ENCODE measurements at regions not wholly inside any gene's neighbourhood (a gene's known extent, or its start where the extent isn't known, plus 50 kb on each side); places are given as distances from the start of the nearest gene placed in this dataset.

- Histone ChIP-seq H3K9me3 (ENCODE audit: control insufficient read depth in 4 of 4, low read length in 3 of 4) (no peaks in the 10 kb centered on the region), H3K9ac (ENCODE audit: low read depth in 1 of 2, low read length in 2 of 2) (no peak overlapping the region)
- DNase-seq (ENCODE audit: low spot score): no peak
Observed at GRCh38 chr1:187763465-187763864, 934.7 kb downstream of the PLA2G4A start.

GRCh38 chr1:187763976-187764375 is 935.2 kb downstream of the PLA2G4A start:
- no peaks in the 10 kb centered on the region for H3K9me3 ChIP-seq (ENCODE audit: control insufficient read depth in 4 of 4, low read length in 3 of 4)
- TF ChIP-seq GABPA (IDR thresholded peaks at IDR 0.05 in 1 of 2, conservative IDR thresholded peaks at IDR 0.05 in 1 of 2) (no peak), NR2F2 (IDR thresholded peaks at IDR 0.05) (no peak), REST (IDR thresholded peaks at IDR 0.05) (no peak), EGR1 (IDR thresholded peaks at IDR 0.05; ENCODE audit: low read depth in 2 of 2) (no peak), HNF4G (IDR thresholded peaks at IDR 0.05) (no peak), HNF4A (conservative IDR thresholded peaks at IDR 0.05) (no peak), SP1 (IDR thresholded peaks at IDR 0.05) (no peak), YY1 (IDR thresholded peaks at IDR 0.05) (no peak), TAF1 (conservative IDR thresholded peaks at IDR 0.05) (no peak), ATF3 (IDR thresholded peaks at IDR 0.05) (no peak), FOXA1 (IDR thresholded peaks at IDR 0.05) (no peak), FOXA2 (IDR thresholded peaks at IDR 0.05) (no peak), MAX (IDR thresholded peaks at IDR 0.05) (no peak), RXRA (IDR thresholded peaks at IDR 0.05) (no peak), CTCF (IDR thresholded peaks at IDR 0.05; ENCODE audit: low read depth, low read length, missing input control) (no peak)
- WGBS: 76% methylated on average over 4 of the region's 4 CpGs
- no peak for DNase-seq (ENCODE audit: low spot score)
- no peaks in the 10 kb centered on the region for H3K4me1 ChIP-seq (ENCODE audit: control insufficient read depth in 4 of 4, insufficient read depth in 4 of 4, low read length in 3 of 4)
- no peak overlapping the region for H3K27ac ChIP-seq (ENCODE audit: low read depth in 1 of 2, low read length in 2 of 2)
- H3K36me3 ChIP-seq (ENCODE audit: control insufficient read depth in 4 of 4, insufficient read depth in 3 of 4, low read depth in 1 of 4, low read length in 3 of 4): no peaks in the 10 kb centered on the region
- H3K4me3 ChIP-seq (ENCODE audit: low read depth in 1 of 3, low read length in 3 of 3): no peak overlapping the region
- no peak overlapping the region for H3K9ac ChIP-seq (ENCODE audit: low read depth in 1 of 2, low read length in 2 of 2)
- H3K27me3 ChIP-seq (ENCODE audit: control insufficient read depth in 4 of 4, insufficient read depth in 4 of 4, low read length in 3 of 4): no peaks in the 10 kb centered on the region

More at GRCh38 chr1:187763465-187763864, 934.7 kb downstream of the PLA2G4A start:
- no peaks in the 10 kb centered on the region for H3K36me3 ChIP-seq (ENCODE audit: control insufficient read depth in 4 of 4, insufficient read depth in 3 of 4, low read depth in 1 of 4, low read length in 3 of 4)
- H3K27me3 ChIP-seq (ENCODE audit: control insufficient read depth in 4 of 4, insufficient read depth in 4 of 4, low read length in 3 of 4): no peaks in the 10 kb centered on the region
- H3K27ac ChIP-seq (ENCODE audit: low read depth in 1 of 2, low read length in 2 of 2): no peak overlapping the region
- H3K4me1 ChIP-seq (ENCODE audit: control insufficient read depth in 4 of 4, insufficient read depth in 4 of 4, low read length in 3 of 4): no peaks in the 10 kb centered on the region
- H3K4me3 ChIP-seq (ENCODE audit: low read depth in 1 of 3, low read length in 3 of 3): no peak overlapping the region
- TF ChIP-seq HNF4G (IDR thresholded peaks at IDR 0.05): no peak
- TF ChIP-seq GABPA (IDR thresholded peaks at IDR 0.05 in 1 of 2, conservative IDR thresholded peaks at IDR 0.05 in 1 of 2): no peak
- no peak for TF ChIP-seq FOXA1 (IDR thresholded peaks at IDR 0.05)
- no peak for TF ChIP-seq HNF4A (conservative IDR thresholded peaks at IDR 0.05)
- no peak for TF ChIP-seq RXRA (IDR thresholded peaks at IDR 0.05)
- TF ChIP-seq EGR1 (IDR thresholded peaks at IDR 0.05; ENCODE audit: low read depth in 2 of 2): no peak
- TF ChIP-seq NR2F2 (IDR thresholded peaks at IDR 0.05): no peak

Data from liver (tissue), 8 donors.